ENCODE measurements at regions not wholly inside any gene's neighbourhood (a gene's known extent, or its start where the extent isn't known, plus 50 kb on each side); places are given as distances from the start of the nearest gene placed in this dataset.

DNA sequence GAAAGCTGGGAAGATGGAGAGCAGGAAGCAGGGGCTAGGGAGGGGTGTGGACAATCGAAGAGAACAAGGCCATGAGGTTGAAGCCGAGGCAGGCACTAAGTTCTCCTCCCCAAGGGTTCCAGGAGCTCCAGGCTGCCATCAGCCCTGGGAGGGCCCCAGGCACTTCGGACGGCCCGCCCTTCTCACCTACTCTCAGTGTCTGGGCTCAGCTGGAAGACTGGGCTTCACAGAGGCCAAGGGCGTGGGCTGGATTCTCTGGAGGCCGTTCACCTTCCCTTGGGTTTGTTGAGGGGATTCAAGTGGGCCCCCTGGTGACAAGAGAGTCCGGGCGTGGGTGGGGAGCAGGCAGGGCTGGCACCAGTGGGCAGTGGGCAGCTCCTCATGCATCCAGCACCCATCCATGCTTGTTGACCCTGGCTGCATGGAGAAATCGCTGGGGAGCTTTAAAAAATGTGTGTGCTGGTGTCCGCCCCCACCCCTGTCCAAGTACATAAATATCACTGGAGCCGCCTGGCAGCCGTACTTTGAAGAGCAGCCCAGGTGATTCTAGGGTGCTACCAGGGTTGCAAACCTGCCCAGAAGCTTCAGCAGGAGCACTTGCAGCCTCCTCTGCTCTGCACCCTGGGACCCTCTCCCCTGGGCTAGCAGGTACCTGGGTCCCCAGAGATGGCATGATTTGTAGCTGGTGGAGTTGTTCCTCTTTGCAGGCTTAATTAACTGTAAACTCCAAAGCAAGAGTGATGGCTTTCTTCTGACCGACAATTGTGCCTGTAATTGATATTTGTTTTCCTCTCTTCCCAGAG is 74.3 kb downstream of the RTL6 start:
- DNase-seq (ENCODE audit: low spot score), result no peak

DNA sequence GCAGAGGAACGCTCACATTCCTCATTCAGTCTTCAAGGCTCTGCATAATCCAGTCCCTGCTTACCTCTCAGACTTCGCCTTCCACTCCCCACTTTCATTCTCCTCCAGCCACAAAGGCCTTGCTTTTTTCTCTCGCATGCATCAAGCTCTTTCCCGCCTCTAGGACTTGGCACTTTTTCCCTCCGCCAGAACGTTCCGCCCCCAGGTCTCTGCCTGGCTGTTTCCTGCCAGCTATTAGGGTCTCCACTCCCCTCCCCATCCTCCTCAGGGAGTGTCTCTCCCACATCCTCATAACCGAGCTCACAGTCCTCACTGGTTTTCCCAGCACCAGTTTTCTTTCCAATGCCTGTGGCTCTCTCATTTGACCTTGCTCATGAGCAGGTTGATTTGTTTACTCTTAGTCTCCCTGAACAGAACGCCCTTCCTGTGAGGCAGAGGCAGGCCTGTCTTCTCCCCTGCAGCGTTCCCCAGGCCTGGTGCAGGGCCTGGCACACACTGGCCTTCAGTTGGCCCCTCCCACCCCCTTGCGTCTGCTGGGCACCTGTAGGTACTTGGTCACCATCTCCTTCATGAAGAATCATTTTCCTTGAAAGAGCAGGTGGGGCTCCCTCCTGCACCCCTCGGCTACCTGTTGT is 75.2 kb downstream of the RTL6 start:
- no peak for DNase-seq (ENCODE audit: low spot score)

DNA sequence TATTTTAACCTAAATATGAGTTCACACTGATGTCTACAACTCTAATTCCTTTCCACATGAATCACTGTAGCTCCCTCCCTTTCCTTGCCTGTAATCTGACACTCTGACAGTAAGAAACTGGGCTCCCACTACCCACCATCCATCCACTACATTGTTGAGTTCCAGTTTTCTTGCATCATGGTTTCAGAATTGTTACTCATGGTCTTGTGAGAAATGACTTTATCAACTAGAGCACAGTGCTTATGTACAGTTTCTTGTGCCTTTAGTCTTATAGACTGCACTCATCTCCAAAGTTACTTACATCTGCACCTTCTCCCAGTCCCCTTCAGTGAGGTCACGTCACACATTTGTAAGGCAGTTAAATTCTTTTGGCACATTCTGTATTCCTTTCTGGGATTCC is 78.6 kb downstream of the RTL6 start:
- DNase-seq (ENCODE audit: low spot score), result no peak

DNA sequence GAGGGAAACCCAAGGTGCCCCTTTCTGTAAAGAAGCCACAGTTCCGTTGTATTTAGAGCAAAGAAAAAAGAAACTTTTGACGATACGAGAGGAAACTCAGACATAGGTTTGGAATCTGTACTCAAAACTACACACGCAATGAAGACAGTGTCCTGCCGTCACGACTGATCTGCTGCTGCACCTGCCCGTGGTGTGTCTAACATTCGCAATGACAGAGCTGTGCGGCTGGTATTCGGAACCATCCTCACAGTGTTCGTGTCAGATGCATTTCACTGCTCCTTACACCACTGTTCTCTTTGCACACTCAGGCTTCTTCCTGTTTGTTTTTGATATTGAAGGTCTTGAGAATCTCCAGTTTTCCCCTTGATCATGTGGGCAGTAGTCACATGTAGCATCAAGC is 84.8 kb downstream of the RTL6 start:
- DNase-seq (ENCODE audit: low spot score), result no peak

DNA sequence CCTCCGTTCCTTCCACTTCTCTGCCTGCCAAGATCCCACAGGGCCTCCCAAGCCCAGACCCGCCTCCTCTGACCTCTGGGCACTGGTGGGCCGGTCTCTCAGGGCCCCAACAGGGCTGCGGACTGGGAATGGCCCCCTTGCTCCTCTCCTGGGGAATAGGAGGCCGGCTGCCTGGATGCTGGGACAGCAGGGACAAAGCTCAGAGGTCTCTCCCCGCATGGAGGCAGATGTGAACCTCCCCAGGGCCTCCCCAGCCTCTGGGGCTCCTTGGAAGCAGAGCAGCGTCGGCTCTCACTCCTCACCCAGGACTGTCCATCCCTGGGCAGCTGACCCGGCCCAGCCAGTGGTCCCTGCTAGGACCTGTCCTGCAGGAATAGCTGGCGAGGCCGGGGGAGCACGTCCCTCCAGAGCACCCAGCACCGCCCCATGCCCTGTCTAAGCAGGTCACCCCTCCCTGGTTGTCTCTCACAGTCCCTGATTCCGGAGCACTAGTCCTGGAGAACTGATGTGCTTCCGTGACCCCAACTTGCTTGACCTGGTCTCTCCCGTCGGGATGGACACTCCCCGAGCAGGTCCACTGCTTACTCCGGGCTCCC is 85.8 kb downstream of the RTL6 start:
- DNase-seq (ENCODE audit: low spot score), result no peak

DNA sequence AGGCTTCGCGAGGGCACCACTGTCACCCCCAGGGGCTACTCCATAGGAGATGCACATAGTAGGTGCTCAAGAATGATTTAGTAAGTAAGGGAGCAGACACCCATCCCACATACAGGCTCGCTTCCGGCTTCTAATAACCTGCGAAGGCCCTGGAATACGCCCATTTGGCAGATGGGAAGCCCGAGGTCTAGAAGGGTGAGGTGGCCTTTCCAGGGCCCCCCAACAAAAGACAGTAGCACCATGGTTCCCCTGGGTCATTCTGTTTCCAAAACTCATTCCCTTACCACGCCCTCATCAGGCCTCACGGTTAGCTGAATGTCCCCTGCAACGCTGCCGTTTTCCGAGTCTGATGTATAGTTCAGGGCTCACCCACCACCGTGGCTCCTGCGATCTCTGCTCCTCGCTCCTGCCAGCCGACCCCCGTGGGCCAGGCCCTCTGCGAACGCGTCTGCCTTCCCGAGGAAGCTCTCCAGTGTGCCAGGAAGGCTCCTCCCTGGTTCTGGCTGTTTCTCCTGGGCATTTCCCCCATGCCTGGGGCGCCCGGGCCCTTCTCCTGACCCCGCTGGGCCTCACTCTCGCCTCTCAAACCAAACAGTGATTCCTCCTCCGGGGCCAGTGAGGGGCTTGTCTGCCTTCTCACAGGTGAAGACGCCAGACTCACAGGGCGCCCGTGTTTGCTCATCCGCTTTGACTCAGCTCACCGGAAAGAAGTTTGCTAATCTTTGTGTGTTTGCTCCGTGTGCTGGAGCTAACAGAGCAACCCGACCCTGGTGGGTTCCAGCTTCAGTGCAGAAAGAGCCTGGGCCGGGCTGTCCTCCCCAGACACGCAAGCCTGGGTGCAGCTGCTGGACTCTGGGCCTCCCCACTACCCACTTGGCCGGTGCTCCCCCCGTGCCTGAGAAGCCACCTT is 86.6 kb downstream of the RTL6 start:
- no peak for DNase-seq (ENCODE audit: low spot score)

DNA sequence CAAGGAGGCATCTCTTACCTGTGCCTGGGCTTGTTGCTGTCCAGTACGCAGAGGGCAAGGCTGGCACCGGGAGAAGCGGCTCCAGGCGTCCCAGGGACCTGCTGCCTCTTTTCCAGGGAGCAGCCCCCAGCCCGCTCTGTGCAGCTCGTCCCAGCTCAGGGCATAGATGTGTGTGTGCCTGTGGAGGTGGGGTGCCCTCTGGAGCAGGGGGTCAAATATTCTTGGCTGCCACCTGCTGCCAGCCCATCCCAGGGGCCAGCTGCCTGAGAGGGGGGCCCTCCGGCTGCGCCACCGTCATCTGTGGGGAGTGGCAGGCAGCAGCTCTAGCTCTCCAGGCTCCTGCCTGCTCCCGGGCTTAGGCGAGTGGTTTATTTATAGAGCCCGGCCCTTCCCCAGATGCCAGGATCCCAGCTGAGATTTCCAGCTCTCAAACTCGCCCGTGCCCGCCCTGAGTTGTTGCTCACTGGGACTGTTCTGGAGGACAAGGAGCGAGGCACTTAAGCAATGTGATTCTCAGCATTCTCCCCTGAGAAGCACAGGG is 87.5 kb downstream of the RTL6 start:
- no peak for DNase-seq (ENCODE audit: low spot score)

DNA sequence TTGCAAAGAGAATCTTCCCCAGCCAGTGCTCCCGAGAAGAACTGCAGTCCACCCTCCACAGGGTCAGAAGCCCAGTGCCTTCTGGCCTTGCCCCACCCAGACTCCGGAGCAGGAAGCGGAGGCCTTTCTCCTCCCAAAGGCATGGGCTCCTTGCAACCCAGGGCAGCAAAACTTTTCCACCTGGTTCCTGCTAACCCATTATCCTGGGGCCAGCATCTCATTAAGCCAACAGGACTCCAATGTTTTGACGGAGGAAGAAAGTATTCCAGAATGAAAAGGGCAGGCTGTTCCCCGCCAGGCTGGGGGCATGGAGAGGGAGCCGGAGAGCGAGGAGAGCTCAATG is 88.1 kb downstream of the RTL6 start:
- no peak for DNase-seq (ENCODE audit: low spot score)

DNA sequence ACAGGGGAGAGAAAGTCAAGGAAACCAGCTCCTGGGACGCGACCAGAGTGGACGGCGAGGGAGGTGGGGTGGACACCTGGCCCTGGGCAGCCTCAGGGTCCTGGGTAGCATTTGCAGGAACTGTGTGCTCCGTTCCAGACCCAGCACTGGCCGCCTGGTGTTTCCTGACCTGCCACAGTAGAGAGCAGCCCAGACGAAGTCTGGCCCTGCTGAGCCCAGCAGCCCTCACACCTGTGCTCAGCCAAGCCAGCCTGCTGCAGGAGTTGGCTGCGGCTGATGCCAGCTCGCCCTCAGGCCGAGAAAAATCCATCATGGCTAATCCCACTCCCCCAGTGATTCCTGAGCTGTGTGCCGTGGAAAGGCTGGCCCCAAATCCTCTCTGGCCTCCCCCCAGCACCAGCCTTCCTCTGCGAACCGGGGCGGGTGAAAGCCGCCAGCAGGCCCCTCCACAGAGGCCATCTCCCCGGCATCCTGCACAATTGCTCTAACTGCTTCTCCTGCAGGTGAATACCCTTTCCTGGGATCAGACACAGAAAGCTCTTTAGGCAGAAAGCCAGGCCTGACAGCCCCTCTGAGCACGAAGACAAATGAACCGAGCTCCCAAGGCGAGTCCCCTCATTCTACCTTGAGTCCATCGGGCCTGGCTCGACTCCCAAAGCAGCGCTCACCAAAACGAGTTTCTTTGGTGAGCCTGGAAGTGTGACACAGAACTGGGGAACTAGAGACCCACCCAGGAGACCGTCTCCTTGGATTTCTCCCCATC is 88.6 kb downstream of the RTL6 start:
- no peak for DNase-seq (ENCODE audit: low spot score)

DNA sequence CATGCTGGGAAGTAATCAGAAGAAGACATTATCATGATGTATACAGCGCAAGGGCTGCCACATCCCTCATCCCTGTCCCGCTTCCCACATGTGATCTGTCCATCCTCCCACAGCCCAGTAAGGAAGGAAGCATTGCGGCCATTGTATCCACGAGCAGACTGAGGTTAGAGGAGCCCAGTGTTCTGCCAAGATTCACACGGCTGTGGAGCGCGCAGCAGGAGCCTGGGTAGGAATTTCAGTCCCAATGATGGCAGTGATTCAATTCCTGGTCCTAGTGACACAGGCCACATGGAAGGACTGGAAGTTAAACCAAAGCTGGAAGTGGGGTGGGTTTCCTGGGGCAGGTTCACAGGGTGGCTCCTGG is 89.2 kb downstream of the RTL6 start:
- no peak for DNase-seq (ENCODE audit: low spot score)

DNA sequence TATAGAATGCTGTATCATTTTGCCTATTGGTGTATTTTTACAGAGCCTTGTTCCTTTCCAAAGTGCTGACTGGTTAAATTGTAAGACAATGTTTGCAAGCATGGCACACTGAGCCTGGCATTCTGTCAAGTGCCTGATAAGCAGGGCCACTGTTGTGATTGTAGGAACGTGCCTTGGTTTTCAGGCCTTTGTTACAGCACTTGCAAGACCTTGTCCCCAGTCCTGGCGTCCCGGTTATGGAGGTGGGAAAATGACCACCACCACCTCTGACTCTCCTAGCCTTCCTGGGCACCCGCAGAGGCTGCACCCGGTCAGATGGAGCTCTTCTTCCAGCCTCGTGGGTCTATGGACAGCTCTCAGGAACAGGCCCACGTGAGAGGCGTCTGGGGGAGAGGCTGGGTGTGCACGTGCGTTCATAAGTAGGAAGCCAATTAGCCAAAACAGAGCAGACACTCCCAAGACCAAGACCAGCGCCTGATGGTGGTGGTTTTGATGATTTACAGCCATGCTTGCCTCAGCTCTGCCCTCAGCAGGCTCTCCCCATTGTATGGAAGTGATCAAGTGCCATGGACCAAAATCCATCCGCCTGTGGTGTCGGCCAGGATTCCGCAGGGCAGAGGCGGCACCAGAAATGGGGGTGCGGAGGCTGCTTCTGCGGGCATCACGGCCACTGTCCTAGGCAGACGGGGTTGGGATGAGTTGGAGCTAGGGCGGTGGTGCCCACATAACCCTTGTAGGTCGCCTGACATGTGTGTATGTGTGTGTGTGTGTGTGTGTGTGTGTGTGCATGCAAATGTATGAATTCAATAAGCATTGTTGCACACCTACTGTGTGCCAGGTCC is 89.8 kb downstream of the RTL6 start:
- no peak for DNase-seq (ENCODE audit: low spot score)

DNA sequence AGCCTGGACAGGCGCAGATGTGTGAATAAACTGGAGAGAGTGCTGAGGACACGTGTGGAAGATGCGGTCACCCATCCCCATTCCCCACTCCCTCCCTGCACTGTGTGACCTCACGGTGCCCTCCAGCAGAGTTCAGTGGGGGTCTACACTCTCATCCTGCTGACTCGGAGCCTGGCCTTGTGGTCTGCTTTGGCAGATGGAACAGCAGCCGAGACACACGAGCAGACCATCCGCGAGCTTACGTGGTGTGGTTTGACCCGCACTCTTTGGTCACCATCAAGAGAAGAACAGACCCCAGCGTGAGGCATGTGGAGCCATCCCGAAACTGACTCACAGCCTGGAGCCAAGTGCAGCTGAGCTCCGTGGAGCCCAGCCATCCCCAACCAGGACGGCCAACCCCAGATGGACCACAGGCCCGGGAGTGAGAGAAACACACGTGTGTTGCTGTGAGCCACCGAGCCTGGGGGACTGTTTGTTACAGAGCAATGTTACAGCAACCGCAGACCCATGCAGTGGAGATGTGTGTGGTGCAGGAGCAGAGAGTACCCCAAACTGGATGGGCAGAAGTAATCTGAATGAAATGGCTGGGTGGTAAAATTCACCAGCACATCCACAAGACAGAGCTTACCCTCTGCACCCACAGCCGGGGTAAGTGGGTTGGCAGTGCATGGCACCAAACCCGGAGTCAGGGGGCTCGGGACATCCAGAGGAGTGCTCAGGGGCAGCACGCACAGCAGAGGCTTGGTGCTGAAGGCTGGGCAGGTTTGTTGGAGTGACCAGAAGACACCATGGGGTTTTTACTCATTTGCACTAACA is 90.7 kb downstream of the RTL6 start:
- no peak for DNase-seq (ENCODE audit: low spot score)

DNA sequence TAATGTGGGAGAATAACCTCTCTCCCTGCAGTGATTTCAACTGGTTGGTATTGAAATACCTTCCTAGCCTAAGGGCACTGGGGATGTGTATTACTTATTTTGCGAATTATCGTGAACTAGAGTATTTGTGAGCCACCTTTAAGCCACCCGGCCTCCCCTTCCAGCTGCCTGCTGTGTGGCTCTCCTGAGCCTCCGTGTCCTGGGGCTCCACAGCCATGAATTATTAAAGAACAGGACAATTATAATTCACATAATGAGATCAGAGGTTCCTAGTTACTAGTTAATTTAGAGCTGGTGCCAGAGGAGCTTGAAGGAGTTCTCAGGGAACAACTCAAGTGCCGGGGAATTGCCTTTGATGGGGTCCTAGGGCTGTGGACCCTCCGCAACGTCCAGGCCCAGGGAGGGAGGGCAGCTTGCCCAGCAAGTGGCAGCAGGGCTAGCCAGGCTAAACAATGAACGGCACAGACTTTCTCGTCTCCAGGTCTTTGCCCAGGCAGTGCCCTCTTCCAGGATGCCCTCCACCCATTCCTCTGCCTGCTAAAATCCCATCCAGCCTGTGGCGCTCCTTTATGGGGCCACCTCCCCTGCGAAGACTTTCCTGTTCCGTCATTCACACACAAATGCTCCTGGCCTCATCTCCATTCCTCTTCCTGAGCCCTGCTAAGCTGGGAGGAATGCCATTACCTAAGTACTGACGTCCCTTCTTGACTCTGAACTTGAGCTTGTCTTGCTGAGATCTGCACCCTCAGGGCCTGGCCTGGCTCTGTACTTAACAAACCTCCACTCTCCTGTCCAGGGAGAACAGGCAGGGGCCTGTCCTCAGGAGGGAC is 91.5 kb downstream of the RTL6 start:
- no peak for DNase-seq (ENCODE audit: low spot score)

DNA sequence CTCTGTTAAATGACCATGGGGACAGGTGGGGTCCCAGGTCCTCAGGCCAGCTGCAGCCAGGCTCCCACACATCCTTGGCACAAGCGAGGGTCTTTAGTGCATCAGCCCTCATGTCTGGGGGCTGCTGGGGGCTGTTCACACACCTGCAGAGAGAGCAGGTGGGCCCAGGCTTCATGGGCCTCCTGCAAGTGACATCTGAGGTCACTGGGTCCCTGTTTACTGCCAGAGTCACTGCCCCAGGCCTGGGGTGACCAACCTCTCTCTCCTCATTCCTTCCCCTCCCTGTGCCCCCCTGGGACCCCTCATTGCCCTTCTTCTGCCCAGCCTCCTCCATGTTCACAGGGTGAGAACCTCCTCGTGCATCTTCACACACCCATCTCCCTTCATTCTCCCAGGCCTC is 92.4 kb downstream of the RTL6 start:
- no peak for DNase-seq (ENCODE audit: low spot score)

DNA sequence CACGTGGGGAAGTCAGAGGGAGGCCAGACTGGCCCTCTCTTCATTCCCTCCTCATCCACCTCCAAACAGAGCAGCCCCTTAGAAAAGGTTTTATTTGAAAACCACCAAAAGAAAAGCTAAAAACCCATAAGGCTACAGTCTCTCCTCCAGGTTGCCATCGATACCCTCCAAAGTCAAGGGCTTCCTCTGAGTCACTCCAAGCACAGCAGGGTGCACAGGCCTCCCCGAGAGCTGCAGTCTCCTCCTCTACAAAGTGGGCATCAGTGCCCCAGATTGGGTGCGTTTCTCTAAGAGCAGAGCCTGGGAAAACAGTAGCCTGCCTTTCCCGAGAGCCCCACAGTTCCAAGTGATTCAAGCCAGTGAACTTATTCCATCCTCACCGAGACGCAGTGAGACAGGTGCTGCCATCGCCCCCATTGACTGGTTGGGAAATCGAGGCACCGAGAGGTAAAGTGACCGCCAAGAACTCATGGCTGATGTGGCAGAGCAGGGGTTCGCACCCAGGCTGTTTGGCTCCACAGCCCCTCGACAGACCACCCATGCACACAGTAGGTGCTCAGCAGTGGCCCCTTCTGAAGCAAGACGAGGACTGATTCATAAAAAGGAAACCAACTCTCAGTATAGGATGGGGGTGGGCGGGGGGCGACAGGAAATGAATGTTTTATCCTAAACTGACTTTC is 91.7 kb upstream of the SHISAL1 start:
- DNase-seq (ENCODE audit: low spot score), result peak; percentile 34

DNA sequence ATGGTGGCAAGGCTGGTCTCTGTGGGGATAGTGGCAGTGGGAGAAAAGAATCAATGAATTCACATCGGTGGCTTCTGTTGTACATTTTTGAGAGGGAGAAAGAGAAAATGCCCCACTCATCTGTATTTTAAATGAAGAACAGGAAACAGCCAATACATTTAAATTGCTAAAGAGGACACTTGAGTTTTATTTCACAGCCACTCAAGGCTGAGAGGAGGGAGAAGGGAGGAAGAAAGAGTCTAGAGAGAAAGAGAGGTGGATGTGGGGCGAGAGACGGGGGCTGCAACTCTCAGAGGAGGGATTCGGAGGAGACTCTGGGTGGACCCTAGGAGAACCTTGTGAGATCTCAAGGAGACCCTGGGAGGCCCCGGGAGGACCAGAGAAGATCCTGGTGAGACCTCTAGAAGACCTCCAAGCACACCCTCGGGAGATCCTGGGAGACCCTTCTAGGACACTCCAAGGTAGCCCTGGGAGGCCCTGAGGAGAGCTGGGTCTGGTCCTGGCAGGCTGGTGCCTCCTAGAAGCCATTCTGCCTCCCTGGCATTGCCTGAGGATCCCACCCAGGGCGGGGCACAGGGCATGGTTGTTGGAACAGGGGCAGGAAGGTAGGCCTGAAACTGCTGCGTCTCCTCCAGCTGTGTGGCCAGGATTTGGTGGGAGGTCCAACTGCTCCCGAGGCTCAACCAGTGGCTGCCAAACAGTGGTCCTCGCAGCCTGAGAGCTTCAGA is 91.0 kb upstream of the SHISAL1 start:
- no peak for DNase-seq (ENCODE audit: low spot score)

DNA sequence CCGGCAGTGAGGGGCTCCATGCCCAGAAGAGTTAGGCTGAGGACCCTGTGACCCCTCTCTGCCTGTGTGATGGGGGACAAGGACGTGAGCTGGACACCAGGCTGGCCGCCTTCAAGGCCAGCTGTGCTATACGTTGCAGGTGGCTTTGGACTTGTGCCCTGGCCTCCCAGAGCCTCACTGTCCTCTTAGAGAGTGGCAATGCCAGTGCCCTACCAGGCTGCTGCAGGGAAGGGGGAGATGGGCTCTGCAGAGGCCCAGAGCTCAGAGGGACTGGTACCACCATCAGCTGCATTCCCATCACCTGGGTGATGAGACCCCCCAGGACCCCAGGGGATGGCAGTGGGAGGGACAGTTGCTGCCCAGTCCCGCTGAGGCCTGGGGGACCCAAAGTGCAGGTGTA is 90.4 kb upstream of the SHISAL1 start:
- DNase-seq (ENCODE audit: low spot score), result no peak

Measured in A172 (cell line).